Retinal pigment epithelial cell (primary cell): ENCODE measurements at regions not wholly inside any gene's neighbourhood (a gene's known extent, or its start where the extent isn't known, plus 50 kb on each side); places are given as distances from the start of the nearest gene placed in this dataset.
"Not testable (repeated sequence)": the region's sequence is repeated elsewhere in the genome, so short reads cannot be mapped to it uniquely, and the experiment has no call there.

Source experiments
- DNase-seq: peaks from one replicate; pipeline ENCODE4 v3.0.0-alpha.2; 2010; ENCODE audit warnings: low read depth
- H3K4me3 ChIP-seq: 2 replicates; pipeline ENCODE4 v1.5.1; 2011; ENCODE audit warnings: mild to moderate bottlenecking, low read length, control low read depth, moderate library complexity
- TF ChIP-seq, protein P1 (sequence below): conservative IDR thresholded peaks from 2 replicates; pipeline ENCODE4 v1.5.1; 2011; ENCODE audit warnings: low read depth, low read length, control low read depth, inconsistent platforms

DNA sequence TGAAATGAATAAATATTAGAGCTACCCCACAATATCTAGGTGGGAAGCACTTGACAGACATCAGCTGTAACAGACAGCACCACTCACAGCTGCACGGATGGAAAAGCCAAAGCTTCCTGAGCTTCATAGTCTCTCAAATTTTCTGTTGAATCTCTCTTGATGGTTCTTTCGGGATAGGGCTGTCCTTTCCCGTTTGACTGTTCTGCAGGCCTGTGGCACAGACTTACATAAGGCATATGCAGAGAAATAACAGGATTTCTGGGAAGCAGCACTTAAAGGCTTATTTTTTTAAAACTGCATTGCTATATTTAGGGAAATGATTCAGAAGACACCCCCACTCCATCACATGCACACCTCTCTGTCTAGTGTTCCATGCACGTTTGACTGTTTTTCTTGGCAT lies 77.5 kb downstream of the ZNF648 start:
- TF ChIP-seq, protein P1, sequence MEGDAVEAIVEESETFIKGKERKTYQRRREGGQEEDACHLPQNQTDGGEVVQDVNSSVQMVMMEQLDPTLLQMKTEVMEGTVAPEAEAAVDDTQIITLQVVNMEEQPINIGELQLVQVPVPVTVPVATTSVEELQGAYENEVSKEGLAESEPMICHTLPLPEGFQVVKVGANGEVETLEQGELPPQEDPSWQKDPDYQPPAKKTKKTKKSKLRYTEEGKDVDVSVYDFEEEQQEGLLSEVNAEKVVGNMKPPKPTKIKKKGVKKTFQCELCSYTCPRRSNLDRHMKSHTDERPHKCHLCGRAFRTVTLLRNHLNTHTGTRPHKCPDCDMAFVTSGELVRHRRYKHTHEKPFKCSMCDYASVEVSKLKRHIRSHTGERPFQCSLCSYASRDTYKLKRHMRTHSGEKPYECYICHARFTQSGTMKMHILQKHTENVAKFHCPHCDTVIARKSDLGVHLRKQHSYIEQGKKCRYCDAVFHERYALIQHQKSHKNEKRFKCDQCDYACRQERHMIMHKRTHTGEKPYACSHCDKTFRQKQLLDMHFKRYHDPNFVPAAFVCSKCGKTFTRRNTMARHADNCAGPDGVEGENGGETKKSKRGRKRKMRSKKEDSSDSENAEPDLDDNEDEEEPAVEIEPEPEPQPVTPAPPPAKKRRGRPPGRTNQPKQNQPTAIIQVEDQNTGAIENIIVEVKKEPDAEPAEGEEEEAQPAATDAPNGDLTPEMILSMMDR, result no peak
- no peak overlapping the region for H3K4me3 ChIP-seq
- DNase-seq, result no peak

DNA sequence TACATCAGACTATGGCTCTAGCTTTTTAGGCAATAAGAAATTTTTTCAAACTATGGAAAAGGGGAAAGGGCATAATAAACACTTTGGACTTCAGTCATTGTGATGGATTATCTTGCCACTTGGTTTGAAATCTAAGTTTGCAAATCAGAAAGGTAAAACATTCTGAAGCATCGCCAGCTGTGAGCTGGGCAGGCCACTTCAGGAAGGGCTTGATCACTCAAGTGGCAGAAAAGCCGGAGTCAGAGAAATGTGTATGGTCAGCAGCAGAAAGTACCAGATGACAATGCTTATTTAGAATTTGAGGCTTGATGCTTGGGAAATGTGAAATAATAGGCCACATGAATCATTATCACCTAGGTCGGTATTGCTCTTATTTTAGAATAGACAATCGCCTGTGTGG lies 79.7 kb downstream of the ZNF648 start:
- H3K4me3 ChIP-seq, result no peak overlapping the region
- TF ChIP-seq, protein P1, result no peak
- DNase-seq, result no peak

DNA sequence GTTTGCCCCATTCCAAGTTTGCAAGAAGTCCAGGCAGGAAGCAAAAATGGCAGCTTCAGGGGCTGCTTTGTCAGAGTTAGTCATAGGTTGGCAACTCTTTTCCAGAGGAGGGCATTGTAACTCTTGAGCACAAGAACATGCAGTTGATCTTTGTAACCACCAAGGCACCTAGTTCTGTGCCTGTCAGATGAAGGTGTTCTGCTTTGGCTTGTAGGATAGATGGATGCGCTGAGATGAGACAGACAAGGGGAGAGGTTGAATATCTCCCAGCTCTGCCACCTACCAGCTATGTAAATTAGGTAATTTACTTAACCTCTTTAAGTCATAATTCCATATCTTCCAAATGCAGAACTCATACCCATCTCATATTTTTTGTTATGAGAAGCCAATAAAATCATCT lies 89.3 kb downstream of the ZNF648 start:
- TF ChIP-seq, protein P1, result no peak
- DNase-seq, result no peak
- H3K4me3 ChIP-seq, result no peak overlapping the region

DNA sequence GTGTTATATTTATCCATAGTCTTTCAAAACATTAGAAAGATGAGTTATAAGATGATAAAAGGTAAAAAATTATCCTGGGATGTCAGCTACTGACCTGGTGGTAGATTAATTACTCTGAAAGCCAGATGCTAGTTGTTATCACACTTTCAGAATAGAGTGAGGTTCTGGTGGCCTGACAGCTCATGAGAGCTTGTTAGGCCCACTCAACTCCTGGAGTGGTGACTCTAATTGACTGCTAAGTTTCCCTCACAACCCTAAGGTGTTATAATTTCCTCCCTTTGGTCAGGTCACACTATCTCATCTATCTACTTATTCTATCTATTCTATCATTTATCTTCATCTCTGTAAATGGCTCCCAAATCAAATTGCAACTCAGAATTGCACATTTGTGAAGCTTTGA lies 90.1 kb downstream of the ZNF648 start:
- no peak overlapping the region for H3K4me3 ChIP-seq
- no peak for DNase-seq
- TF ChIP-seq, protein P1, result no peak

DNA sequence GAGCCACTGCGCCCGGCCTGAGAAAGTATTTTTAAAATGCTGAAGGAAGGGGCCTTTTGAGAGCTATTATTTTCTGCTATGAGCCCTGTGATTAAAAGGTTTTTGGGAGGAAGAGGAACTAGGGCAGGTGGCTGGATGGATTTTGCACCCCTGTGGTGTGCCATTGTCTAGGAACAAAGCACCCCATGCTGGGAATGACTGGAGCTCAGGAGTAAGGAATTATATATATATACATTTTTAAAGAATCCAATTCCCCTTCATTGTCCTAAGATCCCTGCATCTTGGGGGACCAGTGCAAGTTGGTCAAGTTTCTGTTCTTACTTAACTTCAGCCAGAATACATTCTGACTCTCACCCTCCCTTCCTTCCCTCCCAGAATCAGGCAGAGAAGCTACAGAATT lies 91.6 kb downstream of the ZNF648 start:
- TF ChIP-seq, protein P1, result no peak
- no peak for DNase-seq
- H3K4me3 ChIP-seq, result no peak overlapping the region

DNA sequence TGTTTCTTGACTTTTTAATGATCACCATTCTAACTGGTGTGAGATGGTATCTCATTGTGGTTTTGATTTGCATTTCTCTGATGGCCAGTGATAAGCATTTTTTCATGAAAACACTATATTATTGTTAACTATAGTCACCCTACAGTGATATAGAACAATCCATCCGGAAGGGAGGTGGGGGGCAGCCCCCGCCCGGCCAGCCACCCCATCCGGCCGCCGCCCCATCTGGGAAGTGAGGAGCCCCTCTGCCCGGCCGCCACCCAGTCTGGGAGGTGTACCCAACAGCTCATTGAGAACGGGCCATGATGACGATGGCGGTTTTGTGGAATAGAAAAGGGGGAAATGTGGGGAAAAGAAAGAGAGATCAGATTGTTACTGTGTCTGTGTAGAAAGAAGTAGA lies 106.8 kb downstream of the ZNF648 start:
- not testable (repeated sequence) for H3K4me3 ChIP-seq, DNase-seq

DNA sequence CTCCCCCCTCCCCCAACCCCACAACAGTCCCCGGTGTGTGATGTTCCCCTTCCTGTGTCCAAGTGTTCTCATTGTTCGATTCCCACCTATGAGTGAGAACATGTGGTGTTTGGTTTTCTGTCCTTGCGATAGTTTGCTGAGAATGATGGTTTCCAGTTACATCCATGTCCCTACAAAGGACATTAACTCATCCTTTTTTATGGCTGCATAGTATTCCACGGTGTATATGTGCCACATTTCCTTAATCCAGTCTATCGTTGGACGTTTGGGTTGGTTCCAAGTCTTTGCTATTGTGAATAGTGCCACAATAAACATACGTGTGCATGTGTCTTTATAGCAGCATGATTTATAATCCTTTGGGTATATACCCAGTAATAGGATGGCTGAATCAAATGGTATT lies 107.3 kb downstream of the ZNF648 start:
- not testable (repeated sequence) for DNase-seq

DNA sequence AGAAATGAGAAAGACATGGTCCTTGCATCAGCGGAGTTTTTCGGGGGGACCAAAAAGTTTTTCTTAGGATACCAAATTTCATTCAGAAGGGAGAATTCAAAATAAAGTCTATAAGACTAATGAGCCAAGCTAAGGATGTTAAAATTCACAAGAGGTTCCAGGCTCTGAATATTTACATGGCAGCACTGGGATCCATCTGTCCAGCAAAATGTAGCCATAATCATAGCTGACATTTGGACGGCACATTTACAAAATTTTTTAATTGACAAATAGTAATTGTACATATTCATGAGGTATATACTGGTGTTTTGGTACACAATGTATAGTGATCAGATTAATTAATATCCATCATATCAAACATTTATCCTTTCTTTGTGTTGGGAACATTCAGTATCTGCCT lies 107.9 kb downstream of the ZNF648 start:
- no peak for DNase-seq
- TF ChIP-seq, protein P1, result no peak
- H3K4me3 ChIP-seq, result no peak overlapping the region

More for the DNA sequence above, 107.3 kb downstream of the ZNF648 start:
- H3K4me3 ChIP-seq, result not testable (repeated sequence)
